Head of caudate nucleus (tissue), 42 donors: ENCODE measurements at regions not wholly inside any gene's neighbourhood (a gene's known extent, or its start where the extent isn't known, plus 50 kb on each side); places are given as distances from the start of the nearest gene placed in this dataset.
"Not testable (repeated sequence)": the region's sequence is repeated elsewhere in the genome, so short reads cannot be mapped to it uniquely, and the experiment has no call there.

Experiments
- DNase-seq, 42 donors: peaks; one replicate each; pipeline versions ENCODE4 v3.0.0 to v3.0.0-alpha.2; 2020 to 2021; ENCODE audit warnings: mixed read lengths in 7 of 42
- intact Hi-C: fragments of 100-400 bp; cut with DNase I; formaldehyde crosslinking; loops from one replicate; pipeline ENCODE4 v1.15.0; 2022

DNA sequence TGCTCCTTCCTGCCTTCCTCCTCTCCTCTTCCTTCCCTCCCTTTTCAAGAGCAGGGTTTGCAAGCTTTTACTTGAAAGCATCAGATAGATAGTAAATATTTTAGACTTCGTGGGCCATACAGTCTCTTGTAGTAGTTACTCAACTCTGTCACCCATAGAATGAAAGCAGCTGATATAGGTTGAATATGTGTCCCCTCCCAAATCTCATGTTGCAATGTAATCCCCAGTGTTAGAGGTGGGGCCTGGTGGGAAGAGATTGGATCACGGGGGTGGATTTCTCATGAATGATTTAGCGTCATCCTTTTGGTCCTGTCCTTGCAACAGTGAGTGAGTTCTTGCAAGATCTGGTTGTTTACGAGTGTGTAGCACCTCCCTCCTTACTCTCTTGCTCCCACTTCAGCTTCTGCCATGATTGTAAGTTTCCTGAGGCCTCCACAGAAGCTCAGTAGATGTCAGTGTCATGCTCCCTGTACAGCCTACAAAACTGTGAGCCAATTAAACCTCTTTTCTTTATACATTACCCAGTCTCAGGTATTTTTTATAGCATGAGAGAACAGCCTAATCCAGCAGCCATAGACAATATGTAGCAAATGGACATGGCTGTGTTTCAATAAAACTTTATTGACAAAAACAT lies 124.7 kb downstream of the ART5 start:
- intact Hi-C loops, DNase-seq: not testable (repeated sequence)

DNA sequence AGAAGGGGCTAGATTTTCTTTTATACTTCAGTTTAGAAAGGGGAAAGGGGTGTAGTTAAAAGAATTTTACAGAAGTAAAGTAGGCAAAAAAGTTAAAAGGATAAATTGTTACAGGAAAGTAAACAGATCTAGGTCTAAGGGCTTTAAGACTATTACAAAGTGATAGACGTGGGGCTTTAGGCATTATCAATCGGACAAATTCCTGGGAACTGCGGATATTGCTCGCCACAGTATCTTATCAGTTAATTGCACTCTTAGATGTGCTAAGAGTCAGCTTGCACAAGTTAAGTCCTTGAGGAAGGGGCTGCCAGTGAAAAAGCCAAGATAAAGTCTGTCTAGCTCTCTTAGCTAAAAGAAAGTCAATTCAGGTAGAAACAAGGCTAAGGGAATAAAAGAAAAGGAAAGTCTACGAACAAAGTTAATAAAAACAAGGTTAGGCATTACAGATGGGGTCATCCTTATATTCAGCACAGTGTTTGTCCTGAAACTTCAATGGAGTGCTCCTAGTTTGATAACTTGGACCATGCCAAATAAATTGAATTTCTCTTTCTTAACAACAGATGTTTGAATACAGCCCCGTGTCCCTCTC lies 125.4 kb downstream of the ART5 start:
- intact Hi-C loops, DNase-seq: not testable (repeated sequence)

DNA sequence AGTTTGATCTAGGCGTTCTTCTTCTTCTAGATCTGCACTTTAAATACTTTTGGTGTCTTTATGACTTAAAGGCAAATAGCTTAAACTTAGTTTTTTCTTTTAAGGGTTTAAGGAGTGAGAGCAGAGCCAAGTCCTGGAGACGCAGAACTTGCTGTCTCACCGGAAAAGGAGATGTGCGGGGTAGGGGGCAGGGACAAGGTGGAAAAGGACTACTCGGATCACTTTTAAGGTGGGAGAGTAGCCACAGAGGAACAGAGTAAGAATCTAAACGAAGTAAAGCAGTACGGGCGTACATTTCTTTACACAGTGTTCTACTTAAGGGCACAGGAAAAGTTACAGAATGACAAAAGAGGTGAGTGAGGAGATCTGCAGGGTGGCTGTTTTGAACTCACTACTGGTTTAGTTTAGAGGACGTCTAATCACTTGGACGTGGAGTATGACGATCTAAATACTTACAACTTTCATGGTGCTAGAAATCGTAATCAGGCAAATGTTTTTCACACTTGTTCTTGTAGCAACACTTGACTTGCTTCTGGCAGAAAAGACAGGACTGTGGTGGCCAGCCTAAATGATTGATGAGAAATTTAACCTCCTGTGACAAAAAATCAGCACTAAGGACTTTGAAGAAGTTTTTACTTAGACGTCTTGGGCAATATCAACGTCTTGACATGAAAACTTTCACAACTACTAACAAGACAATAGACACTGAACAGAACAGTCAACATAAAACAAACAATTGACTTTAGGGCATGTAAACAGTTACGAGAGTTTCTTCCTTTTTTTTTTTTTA lies 127.0 kb downstream of the ART5 start:
- not testable (repeated sequence) for DNase-seq

DNA sequence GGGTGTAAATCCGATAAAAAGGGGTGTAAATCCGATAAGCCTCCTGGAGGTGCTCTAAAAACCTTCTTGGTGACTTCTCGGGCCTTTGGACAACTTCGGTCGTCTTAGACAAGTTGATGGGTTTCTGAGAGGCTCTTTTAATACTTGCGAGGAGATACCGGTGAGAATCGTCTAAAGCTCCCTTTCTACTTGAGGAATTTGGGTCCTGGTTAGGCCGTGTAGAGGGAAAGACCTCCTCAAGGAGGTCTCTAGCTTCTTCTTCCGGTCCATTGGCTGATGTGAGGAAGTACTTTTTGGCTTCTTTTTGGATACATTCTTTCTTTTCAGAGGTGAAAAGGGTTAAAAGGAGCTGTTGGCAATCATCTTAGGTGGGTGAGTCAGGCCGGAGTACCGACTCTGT lies 128.5 kb downstream of the ART5 start:
- DNase-seq, intact Hi-C loops: not testable (repeated sequence)

More for the DNA sequence above, 127.0 kb downstream of the ART5 start:
- intact Hi-C loops, result not testable (repeated sequence)

DNA sequence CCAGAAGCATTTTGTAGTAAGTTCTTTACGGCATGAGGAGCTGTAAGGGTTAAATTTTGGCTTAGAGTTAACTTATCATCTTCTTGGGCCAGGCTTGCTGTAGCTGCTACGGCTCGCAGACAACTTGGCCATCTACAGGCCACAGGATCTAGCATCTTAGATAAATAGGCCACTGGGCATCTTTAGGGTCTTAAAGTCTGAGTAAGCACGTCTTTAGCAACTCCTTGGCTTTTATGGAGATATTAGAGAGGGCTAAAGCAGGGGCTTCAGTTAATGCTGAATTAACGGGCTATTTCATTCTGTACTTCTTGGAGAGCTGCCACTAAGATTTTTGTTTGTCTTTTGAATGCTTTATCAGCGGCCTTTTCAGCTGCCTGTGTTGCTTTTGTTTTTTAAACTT lies 129.0 kb downstream of the ART5 start:
- DNase-seq, intact Hi-C loops: not testable (repeated sequence)

DNA sequence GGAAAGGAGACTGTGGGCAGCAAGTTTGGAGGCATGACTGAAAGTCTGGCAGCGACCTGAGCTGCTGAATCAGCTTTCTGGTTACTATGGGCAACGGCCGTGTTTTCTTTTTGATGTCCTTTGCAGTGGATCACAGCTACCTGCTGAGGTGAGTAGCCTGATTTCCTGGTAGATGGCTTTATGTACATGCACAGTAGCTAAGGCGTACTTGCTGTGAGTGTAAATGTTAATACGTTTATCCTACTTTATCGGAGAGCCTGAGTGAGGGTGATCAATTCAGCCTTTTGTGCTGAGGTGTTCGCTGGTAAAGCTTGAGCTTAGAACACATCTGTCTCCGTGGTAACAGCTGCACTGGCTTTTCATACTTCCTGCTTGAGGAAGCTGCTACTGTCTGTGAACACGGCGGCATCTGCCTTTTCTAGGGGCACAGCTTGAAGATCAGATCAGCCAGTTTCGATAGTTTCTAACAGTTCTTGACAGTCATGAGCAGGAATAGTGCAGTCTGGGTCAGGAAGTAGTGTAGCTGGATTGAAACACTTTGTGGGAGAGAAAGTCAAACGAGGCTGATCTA lies 129.6 kb downstream of the ART5 start:
- intact Hi-C loops, DNase-seq: not testable (repeated sequence)

DNA sequence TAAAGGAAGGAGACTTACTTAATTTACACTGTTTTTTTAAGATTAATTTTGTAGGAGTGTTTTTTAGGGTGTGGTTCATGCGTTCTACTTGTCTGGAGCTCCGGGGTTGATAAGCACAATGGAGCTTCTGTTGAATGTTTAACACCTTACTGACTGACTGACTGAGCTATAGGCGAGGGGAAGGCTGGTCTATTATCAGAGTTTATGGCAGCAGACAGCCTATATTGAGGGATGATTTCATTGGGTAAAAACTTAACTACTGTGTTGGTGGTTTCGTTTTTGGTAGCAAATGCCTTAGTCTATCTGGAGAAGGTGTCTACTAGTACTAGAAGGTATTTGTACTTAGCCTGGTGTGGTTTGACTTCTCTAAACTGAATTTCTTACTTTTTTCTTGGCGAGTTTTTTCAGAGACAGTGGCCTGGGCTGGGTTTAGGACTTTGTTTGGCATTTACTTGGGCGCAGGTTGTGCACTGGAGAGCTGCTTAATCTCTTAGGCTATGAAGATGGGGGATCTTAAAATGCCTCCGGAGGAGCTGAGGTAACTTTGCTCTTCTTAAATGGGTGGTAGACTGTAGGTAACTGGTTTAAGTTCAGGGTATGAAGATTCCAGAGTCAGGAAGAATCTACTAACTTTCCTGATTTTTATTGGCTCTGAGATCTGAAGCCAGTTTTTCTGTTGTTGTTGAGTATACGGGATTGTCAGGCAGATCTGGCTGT lies 130.2 kb downstream of the ART5 start:
- DNase-seq, intact Hi-C loops: not testable (repeated sequence)

DNA sequence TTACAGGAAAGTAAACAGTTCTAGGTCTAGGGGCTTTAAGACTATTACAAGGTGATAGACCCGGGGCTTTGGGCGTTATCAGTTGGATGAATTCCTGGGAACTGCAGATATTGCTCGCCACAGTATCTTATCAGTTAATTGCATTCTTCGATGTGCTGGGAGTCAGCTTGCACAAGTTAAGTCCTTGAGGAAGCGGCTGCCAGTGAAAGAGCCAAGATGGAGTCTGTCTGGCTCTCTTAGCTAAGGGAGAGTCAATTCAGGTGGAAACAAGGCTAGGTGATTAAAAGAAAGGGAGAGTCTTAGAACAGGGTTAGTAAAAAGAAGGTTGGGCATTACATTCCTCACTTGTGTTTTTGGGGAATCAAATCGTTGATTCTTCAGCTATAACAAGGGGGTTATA lies 130.6 kb upstream of the ZNF195 start:
- intact Hi-C loops, result not testable (repeated sequence)

DNA sequence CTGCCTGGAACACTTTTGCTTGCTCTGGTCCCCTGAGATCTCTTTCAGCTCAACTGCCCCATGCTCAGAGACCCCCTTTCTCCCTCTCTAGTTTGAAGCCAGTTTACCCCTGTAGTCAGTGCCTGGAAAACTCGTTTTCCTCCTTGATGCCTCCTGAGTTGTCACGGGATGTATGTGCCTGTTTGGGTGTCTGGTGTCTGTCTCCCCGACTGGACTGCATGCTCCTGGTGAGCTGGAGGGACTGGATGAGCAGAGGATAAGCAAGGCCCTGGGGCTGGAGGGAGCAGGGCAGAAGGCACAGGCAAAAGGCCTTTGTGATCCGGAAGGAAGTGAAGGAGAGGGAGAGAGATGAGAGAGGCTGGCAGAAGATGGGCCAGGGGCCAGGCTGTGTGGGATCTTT lies 120.3 kb upstream of the ZNF195 start:
- intact Hi-C loops, DNase-seq: not testable (repeated sequence)

More for the DNA sequence above, 130.6 kb upstream of the ZNF195 start:
- DNase-seq, result not testable (repeated sequence)

DNA sequence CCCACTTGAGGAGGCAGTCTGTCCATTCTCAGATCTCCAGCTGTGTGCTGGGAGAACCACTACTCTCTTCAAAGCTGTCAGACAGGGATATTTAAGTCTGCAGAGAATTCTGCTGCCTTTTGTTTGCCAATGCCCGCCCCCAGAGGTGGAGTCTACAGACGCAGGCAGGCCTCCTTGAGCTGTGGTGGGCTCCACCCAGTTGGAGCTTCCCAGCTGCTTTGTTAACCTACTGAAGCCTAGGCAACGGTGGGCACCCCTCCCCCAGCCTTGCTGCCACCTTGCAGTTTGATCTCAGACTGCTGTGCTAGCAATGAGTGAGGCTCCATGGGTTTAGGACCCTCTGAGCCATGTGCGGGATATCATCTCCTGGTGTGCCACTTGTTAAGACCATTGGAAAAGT lies 119.4 kb upstream of the ZNF195 start:
- DNase-seq, intact Hi-C loops: not testable (repeated sequence)

DNA sequence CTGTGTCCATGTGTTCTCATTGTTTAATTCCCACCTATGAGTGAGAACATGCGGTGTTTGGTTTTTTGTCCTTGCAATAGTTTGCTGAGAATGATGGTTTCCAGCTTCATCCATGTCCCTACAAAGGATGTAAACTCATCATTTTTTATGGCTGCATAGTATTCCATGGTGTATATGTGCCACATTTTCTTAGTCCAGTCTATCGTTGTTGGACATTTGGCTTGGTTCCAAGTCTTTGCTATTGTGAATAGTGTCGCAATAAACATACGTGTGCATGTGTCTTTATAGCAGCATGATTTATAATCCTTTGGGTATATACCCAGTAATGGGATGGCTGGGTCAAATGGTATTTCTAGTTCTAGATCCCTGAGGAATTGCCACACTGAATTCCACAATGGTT lies 114.2 kb upstream of the ZNF195 start:
- intact Hi-C loops, DNase-seq: not testable (repeated sequence)

DNA sequence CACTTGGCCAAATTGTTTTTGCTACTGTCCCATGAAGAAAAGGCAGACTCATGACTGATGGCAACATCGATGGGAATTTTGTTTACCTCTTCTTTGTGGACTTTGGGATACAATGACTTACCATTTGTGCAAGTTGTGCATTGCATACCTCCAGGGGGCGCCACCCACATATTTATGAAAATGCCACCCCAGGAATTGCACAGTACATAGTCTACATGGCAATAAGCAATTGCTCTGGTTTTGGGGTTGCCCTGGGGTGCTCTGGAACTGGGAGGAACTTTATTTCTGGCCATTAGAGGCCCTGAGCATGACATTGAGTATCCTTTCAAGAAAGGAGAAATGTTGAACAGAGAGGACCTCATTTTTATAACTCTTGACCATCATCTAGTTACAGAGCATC lies 109.1 kb upstream of the ZNF195 start:
- DNase-seq, intact Hi-C loops: not testable (repeated sequence)

DNA sequence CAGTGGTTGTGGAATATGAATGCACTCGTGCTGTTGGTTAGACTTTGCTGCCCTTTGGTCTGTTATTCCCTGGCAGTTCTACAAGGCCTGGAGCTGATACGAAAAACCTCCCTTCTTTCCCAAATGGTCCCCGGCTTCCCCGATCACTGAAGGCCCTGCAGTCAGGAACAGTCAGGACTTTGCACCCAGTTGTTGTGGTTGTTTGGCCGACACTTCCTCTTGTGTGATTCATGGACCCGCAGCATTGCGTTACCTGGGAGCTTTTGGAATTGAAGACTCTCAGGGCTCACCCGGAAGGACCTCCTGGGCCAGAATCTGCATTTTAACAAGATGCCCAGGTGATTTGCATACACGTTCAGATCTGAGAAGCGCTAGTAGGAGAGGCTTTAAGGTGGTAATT lies 106.8 kb upstream of the ZNF195 start:
- DNase-seq, intact Hi-C loops: not testable (repeated sequence)

DNA sequence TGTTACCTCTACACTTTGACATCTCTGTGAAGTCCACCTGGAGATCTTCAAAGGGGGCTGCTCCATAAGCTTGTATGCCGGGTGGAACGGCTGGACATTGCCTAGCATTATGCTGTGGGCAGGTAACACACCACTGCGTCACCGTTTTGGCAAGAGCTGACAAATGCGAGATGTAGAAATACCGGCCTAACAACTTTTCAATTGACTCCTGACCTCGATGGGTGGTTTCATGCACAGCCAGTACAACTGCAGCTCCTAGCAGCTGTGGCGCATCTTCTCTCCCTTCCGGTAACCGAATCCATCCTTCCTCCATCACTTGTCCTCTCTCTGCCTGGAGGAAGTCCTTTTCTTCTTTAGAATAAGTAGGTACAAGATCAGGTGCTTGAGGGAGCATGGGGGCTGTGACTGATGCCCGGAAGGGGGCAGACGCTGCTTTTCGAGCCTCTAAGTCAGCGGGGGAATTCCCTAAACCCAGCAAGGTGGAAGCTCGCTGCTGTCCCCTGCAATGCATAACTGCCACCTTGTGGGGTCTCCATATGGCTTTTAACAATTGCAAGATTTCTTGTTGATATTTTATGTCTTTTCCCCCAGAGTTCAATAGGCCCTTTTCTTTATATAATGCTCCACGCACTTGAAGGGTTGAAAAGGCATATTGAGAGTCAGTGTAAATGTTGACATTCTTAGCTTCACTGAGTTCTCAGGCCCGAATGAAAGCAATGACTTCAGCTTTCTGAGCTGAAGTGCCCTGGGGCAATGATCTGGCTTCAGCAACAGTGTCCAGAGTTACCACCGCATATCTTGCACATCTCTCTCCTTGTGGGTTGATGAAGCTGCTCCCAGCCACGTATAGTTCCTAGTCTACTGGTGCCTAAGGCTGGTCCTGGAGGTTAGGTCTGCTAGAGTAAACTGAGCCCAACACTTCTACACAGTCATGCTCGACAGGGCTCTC lies 98.3 kb upstream of the ZNF195 start:
- intact Hi-C loops, DNase-seq: not testable (repeated sequence)

DNA sequence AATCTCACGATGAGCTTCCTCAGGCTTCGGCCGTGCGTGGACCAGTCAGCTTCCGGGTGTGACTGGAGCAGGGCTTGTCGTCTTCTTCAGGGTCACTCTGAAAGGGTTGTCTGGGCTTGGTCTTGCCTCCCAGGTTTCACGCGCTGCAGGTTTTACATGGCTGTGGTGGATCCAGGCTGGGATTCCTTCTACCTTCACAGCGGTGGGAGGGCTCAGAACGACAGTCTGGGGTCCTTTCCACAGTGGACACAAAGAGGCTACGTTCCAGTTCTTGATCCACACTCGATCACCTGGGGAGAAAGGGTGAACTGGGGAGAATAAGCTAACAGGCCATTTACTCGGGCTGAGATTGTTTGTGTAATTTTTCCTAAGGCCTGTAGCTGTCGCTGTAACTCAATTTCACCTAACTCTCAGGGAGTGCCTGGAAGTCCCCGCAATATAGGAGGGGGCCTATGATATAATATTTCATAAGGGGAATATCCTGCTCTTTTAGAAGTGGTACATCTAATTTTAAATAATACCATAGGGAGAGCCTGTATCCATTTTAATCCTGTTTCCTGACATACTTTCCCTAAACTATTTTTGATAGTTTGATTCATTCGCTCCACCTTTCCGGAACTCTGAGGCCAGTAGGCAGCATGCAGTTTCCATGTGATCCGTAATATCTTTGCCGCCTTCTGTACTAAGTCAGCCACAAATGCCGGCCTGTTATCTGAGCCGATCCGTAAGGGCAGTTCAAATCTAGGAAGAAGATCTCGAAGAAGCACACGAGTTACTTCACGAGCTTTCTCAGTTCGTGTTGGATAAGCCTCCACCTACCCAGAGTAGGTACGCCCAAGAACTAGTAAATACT lies 97.4 kb upstream of the ZNF195 start:
- intact Hi-C loops, DNase-seq: not testable (repeated sequence)

DNA sequence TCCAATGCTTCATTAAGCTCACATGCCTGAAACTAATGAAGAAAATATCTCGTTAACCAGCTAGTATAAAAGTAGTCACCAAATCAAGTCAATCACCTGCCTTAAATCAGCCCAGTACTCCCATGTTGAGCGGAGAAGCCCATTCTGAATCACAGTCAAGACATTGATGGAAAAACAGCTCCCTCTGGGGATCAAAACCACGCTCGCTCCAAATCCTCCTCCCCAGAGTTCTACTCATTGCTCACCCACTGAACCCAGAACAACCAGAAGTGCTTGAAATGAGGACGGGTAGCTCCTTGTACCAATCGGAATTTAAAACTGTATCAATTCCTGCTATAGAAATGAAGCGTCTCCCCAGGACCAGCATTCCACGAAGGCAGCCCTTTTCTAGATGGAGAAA lies 90.0 kb upstream of the ZNF195 start:
- intact Hi-C loops, result not testable (repeated sequence)
- DNase-seq, result peak in 9 of 42 donors; percentile 5 to 39 (median 16)

DNA sequence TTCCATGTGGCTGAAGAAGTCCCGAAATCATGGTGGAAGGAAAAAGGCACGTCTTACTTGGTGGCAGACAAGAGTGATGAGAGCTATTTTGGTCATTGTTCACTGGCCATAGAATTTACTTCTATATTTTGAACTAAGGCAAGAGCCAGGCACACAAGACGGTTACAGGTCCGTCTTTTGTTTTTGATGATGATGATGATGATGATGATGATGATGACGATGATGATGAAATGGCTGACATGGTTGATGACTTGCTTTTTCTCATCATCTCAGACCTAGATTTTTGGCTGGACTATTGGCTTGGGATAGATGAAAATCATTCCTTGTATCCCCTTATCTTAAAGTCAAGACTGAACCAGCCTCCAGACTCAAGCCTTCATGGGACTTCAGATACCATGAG lies 88.7 kb upstream of the ZNF195 start:
- intact Hi-C loops, DNase-seq: not testable (repeated sequence)
